WTC11 (cell line): ENCODE measurements at regions not wholly inside any gene's neighbourhood (a gene's known extent, or its start where the extent isn't known, plus 50 kb on each side); places are given as distances from the start of the nearest gene placed in this dataset.
"Not testable (repeated sequence)": the region's sequence is repeated elsewhere in the genome, so short reads cannot be mapped to it uniquely, and the experiment has no call there.

ENCODE experiments used
- CBFB ChIP-seq: sonication (generic); formaldehyde crosslinking; IDR thresholded peaks from 2 replicates; pipeline ENCODE4 v1.8.1; 2022; ENCODE audit warnings: mild to moderate bottlenecking, low read depth, missing genetic modification reagents
- ESRRA ChIP-seq: sonication (generic); formaldehyde crosslinking; IDR thresholded peaks from 2 replicates; pipeline ENCODE4 v1.8.1; 2022; ENCODE audit warnings: mild to moderate bottlenecking, missing genetic modification reagents, borderline replicate concordance
- FOXP1 ChIP-seq: sonication (generic); formaldehyde crosslinking; IDR thresholded peaks from 2 replicates; pipeline ENCODE4 v1.8.0; 2022; ENCODE audit warnings: missing genetic modification reagents, mild to moderate bottlenecking, moderate library complexity, borderline replicate concordance
- TEAD1 ChIP-seq: sonication (generic); formaldehyde crosslinking; IDR thresholded peaks from 2 replicates; pipeline ENCODE4 v1.8.0; 2022; ENCODE audit warnings: mild to moderate bottlenecking, missing genetic modification reagents
- ZNF121 ChIP-seq: sonication (generic); formaldehyde crosslinking; IDR thresholded peaks from 2 replicates; pipeline ENCODE4 v1.8.0; 2023; ENCODE audit warnings: missing genetic modification reagents
- TF ChIP-seq, protein P1 (sequence below): sonication (generic); formaldehyde crosslinking; IDR thresholded peaks from 2 replicates; pipeline ENCODE4 v1.8.1; 2022; ENCODE audit warnings: missing genetic modification reagents, borderline replicate concordance
- TF ChIP-seq, protein P2 (sequence below): fragments of 200-600 bp; IDR thresholded peaks from 2 replicates; pipeline ENCODE4 v1.8.0; 2022; ENCODE audit warnings: antibody characterized with exemption
- TF ChIP-seq, protein P3 (sequence below): sonication (generic); formaldehyde crosslinking; conservative IDR thresholded peaks from 2 replicates; pipeline ENCODE4 v1.8.1; 2022; ENCODE audit warnings: mild to moderate bottlenecking, missing genetic modification reagents
- TF ChIP-seq, protein P4 (sequence below): sonication (generic); formaldehyde crosslinking; IDR thresholded peaks from 2 replicates; pipeline ENCODE4 v1.8.1; 2023; ENCODE audit warnings: mild to moderate bottlenecking, missing genetic modification reagents, borderline replicate concordance
- TF ChIP-seq, protein P5 (sequence below): sonication (generic); formaldehyde crosslinking; IDR thresholded peaks from 2 replicates; pipeline ENCODE4 v1.8.1; 2022; ENCODE audit warnings: low read depth, missing genetic modification reagents, borderline replicate concordance
- TF ChIP-seq, protein P6 (sequence below): sonication (generic); formaldehyde crosslinking; IDR thresholded peaks from 2 replicates; pipeline ENCODE4 v1.8.1; 2023; ENCODE audit warnings: mild to moderate bottlenecking, missing genetic modification reagents, moderate library complexity

DNA sequence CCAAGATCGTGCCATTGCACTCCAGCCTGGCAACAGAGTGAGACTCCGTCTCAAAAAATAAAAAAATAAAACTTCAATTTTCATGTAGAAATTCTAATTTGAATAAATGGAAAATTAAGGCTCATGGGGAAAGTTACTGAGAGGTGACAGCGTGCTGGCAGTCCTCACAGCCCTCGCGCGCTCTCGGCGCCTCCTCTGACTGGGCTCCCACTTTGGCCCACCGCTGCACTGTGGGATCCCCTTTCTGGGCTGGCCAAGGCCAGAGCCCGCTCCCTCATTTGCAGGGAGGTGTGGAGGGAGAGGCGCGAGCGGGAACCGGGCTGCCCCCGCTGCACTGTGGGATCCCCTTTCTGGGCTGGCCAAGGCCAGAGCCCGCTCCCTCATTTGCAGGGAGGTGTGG is 86.8 kb upstream of the CXXC4 start:
- TF ChIP-seq, protein P1, sequence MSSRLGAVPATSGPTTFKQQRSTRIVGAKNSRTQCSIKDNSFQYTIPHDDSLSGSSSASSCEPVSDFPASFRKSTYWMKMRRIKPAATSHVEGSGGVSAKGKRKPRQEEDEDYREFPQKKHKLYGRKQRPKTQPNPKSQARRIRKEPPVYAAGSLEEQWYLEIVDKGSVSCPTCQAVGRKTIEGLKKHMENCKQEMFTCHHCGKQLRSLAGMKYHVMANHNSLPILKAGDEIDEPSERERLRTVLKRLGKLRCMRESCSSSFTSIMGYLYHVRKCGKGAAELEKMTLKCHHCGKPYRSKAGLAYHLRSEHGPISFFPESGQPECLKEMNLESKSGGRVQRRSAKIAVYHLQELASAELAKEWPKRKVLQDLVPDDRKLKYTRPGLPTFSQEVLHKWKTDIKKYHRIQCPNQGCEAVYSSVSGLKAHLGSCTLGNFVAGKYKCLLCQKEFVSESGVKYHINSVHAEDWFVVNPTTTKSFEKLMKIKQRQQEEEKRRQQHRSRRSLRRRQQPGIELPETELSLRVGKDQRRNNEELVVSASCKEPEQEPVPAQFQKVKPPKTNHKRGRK (CRISPR knock-in tag) = not testable (repeated sequence)
- TF ChIP-seq, protein P2, sequence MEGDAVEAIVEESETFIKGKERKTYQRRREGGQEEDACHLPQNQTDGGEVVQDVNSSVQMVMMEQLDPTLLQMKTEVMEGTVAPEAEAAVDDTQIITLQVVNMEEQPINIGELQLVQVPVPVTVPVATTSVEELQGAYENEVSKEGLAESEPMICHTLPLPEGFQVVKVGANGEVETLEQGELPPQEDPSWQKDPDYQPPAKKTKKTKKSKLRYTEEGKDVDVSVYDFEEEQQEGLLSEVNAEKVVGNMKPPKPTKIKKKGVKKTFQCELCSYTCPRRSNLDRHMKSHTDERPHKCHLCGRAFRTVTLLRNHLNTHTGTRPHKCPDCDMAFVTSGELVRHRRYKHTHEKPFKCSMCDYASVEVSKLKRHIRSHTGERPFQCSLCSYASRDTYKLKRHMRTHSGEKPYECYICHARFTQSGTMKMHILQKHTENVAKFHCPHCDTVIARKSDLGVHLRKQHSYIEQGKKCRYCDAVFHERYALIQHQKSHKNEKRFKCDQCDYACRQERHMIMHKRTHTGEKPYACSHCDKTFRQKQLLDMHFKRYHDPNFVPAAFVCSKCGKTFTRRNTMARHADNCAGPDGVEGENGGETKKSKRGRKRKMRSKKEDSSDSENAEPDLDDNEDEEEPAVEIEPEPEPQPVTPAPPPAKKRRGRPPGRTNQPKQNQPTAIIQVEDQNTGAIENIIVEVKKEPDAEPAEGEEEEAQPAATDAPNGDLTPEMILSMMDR = not testable (repeated sequence)
- not testable (repeated sequence) for TF ChIP-seq ESRRA; TEAD1; FOXP1 (CRISPR knock-in tag); ZNF121; CBFB (CRISPR knock-in tag)
- TF ChIP-seq, protein P3, sequence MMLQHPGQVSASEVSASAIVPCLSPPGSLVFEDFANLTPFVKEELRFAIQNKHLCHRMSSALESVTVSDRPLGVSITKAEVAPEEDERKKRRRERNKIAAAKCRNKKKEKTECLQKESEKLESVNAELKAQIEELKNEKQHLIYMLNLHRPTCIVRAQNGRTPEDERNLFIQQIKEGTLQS (CRISPR knock-in tag) = not testable (repeated sequence)
- TF ChIP-seq, protein P4, sequence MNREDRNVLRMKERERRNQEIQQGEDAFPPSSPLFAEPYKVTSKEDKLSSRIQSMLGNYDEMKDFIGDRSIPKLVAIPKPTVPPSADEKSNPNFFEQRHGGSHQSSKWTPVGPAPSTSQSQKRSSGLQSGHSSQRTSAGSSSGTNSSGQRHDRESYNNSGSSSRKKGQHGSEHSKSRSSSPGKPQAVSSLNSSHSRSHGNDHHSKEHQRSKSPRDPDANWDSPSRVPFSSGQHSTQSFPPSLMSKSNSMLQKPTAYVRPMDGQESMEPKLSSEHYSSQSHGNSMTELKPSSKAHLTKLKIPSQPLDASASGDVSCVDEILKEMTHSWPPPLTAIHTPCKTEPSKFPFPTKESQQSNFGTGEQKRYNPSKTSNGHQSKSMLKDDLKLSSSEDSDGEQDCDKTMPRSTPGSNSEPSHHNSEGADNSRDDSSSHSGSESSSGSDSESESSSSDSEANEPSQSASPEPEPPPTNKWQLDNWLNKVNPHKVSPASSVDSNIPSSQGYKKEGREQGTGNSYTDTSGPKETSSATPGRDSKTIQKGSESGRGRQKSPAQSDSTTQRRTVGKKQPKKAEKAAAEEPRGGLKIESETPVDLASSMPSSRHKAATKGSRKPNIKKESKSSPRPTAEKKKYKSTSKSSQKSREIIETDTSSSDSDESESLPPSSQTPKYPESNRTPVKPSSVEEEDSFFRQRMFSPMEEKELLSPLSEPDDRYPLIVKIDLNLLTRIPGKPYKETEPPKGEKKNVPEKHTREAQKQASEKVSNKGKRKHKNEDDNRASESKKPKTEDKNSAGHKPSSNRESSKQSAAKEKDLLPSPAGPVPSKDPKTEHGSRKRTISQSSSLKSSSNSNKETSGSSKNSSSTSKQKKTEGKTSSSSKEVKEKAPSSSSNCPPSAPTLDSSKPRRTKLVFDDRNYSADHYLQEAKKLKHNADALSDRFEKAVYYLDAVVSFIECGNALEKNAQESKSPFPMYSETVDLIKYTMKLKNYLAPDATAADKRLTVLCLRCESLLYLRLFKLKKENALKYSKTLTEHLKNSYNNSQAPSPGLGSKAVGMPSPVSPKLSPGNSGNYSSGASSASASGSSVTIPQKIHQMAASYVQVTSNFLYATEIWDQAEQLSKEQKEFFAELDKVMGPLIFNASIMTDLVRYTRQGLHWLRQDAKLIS (CRISPR knock-in tag) = not testable (repeated sequence)
- TF ChIP-seq, protein P5, sequence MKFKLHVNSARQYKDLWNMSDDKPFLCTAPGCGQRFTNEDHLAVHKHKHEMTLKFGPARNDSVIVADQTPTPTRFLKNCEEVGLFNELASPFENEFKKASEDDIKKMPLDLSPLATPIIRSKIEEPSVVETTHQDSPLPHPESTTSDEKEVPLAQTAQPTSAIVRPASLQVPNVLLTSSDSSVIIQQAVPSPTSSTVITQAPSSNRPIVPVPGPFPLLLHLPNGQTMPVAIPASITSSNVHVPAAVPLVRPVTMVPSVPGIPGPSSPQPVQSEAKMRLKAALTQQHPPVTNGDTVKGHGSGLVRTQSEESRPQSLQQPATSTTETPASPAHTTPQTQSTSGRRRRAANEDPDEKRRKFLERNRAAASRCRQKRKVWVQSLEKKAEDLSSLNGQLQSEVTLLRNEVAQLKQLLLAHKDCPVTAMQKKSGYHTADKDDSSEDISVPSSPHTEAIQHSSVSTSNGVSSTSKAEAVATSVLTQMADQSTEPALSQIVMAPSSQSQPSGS (CRISPR knock-in tag) = not testable (repeated sequence)
- TF ChIP-seq, protein P6, sequence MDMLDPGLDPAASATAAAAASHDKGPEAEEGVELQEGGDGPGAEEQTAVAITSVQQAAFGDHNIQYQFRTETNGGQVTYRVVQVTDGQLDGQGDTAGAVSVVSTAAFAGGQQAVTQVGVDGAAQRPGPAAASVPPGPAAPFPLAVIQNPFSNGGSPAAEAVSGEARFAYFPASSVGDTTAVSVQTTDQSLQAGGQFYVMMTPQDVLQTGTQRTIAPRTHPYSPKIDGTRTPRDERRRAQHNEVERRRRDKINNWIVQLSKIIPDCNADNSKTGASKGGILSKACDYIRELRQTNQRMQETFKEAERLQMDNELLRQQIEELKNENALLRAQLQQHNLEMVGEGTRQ (CRISPR knock-in tag) = not testable (repeated sequence)
